GM21723 (cell line): ENCODE measurements at regions not wholly inside any gene's neighbourhood (a gene's known extent, or its start where the extent isn't known, plus 50 kb on each side); places are given as distances from the start of the nearest gene placed in this dataset.

ENCODE experiments used
- ATAC-seq: cut with Tn5 transposase; IDR thresholded peaks from one replicate; pipeline ENCODE4 v1.9.1; 2021; ENCODE audit warnings: mild to moderate bottlenecking, moderate library complexity; ENCODE audit not compliant: unreplicated experiment

- no peak for ATAC-seq
Observed at GRCh38 chr1:68293609-68294366, 61.5 kb upstream of the WLS start.

GRCh38 chr1:68293122-68293521 is 60.8 kb upstream of the WLS start:
- no peak for ATAC-seq

- no peak for ATAC-seq
Observed at GRCh38 chr1:68291688-68292384, 59.5 kb upstream of the WLS start.

GRCh38 chr1:68287241-68287640 is 54.9 kb upstream of the WLS start:
- no peak for ATAC-seq

- ATAC-seq: no peak
Observed at GRCh38 chr1:68285046-68285445, 52.7 kb upstream of the WLS start.

- no peak for ATAC-seq
Observed at GRCh38 chr1:68281946-68282615, 49.8 kb upstream of the WLS start.
